PC-3 (cell line): ENCODE measurements at regions not wholly inside any gene's neighbourhood (a gene's known extent, or its start where the extent isn't known, plus 50 kb on each side); places are given as distances from the start of the nearest gene placed in this dataset.

Experiments used
- EZH2 ChIP-seq: fragments of 300-600 bp; sonication (generic); IDR thresholded peaks from one replicate; pipeline ENCODE4 v1.6.1; 2017; ENCODE audit warnings: antibody characterized with exemption, mild to moderate bottlenecking, low read length; ENCODE audit not compliant: unreplicated experiment
- TF ChIP-seq, protein P1 (sequence below): fragments of 300-600 bp; sonication (generic); conservative IDR thresholded peaks from 2 replicates; pipeline ENCODE4 v1.5.1; 2017; ENCODE audit warnings: antibody characterized with exemption, low read depth, mild to moderate bottlenecking, low read length

DNA sequence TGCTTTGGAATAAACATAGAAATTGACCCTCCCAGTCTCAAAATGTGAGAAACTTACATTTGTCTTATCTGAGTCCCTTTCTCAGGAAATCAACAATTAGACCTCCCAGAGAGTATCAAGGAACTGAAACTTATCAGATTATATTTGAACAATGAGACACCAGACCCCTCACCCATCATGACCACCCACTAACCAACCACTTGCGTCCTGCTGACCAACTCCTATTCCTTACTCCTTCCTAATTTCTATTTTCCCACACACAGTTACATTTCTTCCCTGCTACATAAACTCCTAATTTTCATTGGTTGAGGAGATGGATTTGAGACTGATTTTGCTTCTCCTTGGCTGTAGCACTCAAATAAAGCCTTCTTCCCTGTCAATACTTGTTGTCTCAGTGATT, 97.9 kb downstream of the TPBG start:
- TF ChIP-seq, protein P1, sequence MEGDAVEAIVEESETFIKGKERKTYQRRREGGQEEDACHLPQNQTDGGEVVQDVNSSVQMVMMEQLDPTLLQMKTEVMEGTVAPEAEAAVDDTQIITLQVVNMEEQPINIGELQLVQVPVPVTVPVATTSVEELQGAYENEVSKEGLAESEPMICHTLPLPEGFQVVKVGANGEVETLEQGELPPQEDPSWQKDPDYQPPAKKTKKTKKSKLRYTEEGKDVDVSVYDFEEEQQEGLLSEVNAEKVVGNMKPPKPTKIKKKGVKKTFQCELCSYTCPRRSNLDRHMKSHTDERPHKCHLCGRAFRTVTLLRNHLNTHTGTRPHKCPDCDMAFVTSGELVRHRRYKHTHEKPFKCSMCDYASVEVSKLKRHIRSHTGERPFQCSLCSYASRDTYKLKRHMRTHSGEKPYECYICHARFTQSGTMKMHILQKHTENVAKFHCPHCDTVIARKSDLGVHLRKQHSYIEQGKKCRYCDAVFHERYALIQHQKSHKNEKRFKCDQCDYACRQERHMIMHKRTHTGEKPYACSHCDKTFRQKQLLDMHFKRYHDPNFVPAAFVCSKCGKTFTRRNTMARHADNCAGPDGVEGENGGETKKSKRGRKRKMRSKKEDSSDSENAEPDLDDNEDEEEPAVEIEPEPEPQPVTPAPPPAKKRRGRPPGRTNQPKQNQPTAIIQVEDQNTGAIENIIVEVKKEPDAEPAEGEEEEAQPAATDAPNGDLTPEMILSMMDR, result no peak
- TF ChIP-seq EZH2, result no peak
